GM12878 (cell line): ENCODE measurements at regions not wholly inside any gene's neighbourhood (a gene's known extent, or its start where the extent isn't known, plus 50 kb on each side); places are given as distances from the start of the nearest gene placed in this dataset.

Source experiments
- ATAC-seq: fragments of 200-7000 bp; cut with Tn5 transposase; 3 replicates; pipeline ENCODE4 v1.9.1; 2020; ENCODE audit warnings: mild to moderate bottlenecking, moderate library complexity
- BruUV-seq: library from RNA; stranded (reverse); fragments of 400-500 nt; replicated peaks from 2 replicates; lab custom pipeline; 2021; lab: Mats Ljungman, UMichigan
- CTCF ChIA-PET: fragments of 300-600 bp; sonication (Branson Sonifier 250); formaldehyde crosslinking; extraction: SDS; loops from one replicate; lab custom pipeline; 2021; ENCODE audit warnings: inconsistent platforms; lab: Yijun Ruan, JAX
- POLR2A ChIA-PET: fragments of 350-600 bp; formaldehyde crosslinking; extraction: SDS; loops from one replicate; lab custom pipeline; 2021; ENCODE audit warnings: inconsistent platforms; lab: Charles Lee
- RAD21 ChIA-PET: fragments of 300-600 bp; sonication (Branson Sonifier 250); formaldehyde crosslinking; loops from one replicate; lab custom pipeline; 2023; ENCODE audit warnings: antibody characterized with exemption; ENCODE audit not compliant: unreplicated experiment; lab: Charles Lee
- SMC1A ChIA-PET: fragments of 300-600 bp; sonication (Branson Sonifier 250); formaldehyde crosslinking; loops from one replicate; lab custom pipeline; 2023; ENCODE audit not compliant: unreplicated experiment, uncharacterized antibody; lab: Charles Lee
- DNase-seq: peaks from one replicate; pipeline ENCODE4 v3.0.0-alpha.2; 2011; ENCODE audit warnings: low read depth, low spot score
- FAIRE-seq: peaks from 3 replicates; lab custom pipeline; 2011; peaks lifted over from hg19 to GRCh38; lab: Jason Lieb, UNC
- H2AFZ ChIP-seq: 2 replicates; pipeline ENCODE4 v1.6.0; 2011; ENCODE audit warnings: low read depth, low read length, control low read depth; ENCODE audit not compliant: control insufficient read depth
- H3K27ac ChIP-seq: 2 replicates; pipeline ENCODE4 v1.5.1; 2011; ENCODE audit warnings: control low read depth; ENCODE audit not compliant: control insufficient read depth, insufficient read depth
- H3K27me3 ChIP-seq, 2 experiments: replicated peaks in 1 of 2; 2 replicates each; pipeline versions ENCODE4 v1.6.0 to v1.6.1; 2011; ENCODE audit warnings: low read length in 1 of 2; ENCODE audit not compliant: control insufficient read depth in 2 of 2, insufficient read depth in 2 of 2
- H3K36me3 ChIP-seq, 2 experiments: 2 replicates each; pipeline ENCODE4 v1.5.1; 2011; ENCODE audit warnings: low read length in 1 of 2; ENCODE audit not compliant: control insufficient read depth in 2 of 2, insufficient read depth in 2 of 2
- H3K4me1 ChIP-seq: 2 replicates; pipeline ENCODE4 v1.6.1; 2011; ENCODE audit warnings: mild to moderate bottlenecking, low read length, moderate library complexity, mixed read lengths; ENCODE audit not compliant: control insufficient read depth, insufficient read depth
- H3K4me2 ChIP-seq: 2 replicates; pipeline ENCODE4 v1.6.0; 2011; ENCODE audit warnings: control low read depth; ENCODE audit not compliant: control insufficient read depth, insufficient read depth
- H3K4me3 ChIP-seq: fragments of 200-600 bp; sonication (generic); 2 replicates; pipeline ENCODE4 v1.5.1; 2016
- H3K79me2 ChIP-seq: 2 replicates; pipeline ENCODE4 v1.6.0; 2011; ENCODE audit warnings: low read length; ENCODE audit not compliant: control insufficient read depth, insufficient read depth
- H3K9ac ChIP-seq: 2 replicates; pipeline ENCODE4 v1.8.0; 2011; ENCODE audit warnings: low read length, control low read depth, mixed read lengths; ENCODE audit not compliant: control insufficient read depth, insufficient read depth
- H3K9me3 ChIP-seq: replicated peaks from 3 replicates; pipeline ENCODE4 v1.5.1; 2011; ENCODE audit warnings: mild to moderate bottlenecking, low read length; ENCODE audit not compliant: control insufficient read depth, insufficient read depth
- H4K20me1 ChIP-seq: 2 replicates; pipeline ENCODE4 v1.6.0; 2011; ENCODE audit not compliant: control insufficient read depth, insufficient read depth
- BHLHE40 ChIP-seq, 2 experiments: fragments of 450-650 bp in 1 of 2; IDR thresholded peaks; 2 replicates each; pipeline ENCODE4 v1.6.1; 2011 to 2017; ENCODE audit warnings: low read depth in 2 of 2, borderline replicate concordance in 1 of 2, improper control_type of control experiment in 1 of 2, low read length in 1 of 2, mild to moderate bottlenecking in 1 of 2
- CBX5 ChIP-seq: sonication (generic); IDR thresholded peaks from 2 replicates; pipeline ENCODE4 v1.6.1; 2016; ENCODE audit warnings: low read depth, moderate library complexity, mild to moderate bottlenecking, inconsistent platforms
- EED ChIP-seq: sonication (generic); IDR thresholded peaks from 2 replicates; pipeline ENCODE4 v1.6.1; 2016; ENCODE audit warnings: antibody characterized with exemption, low read depth
- FOXK2 ChIP-seq: fragments of 450-650 bp; IDR thresholded peaks from 2 replicates; pipeline ENCODE4 v1.6.1; 2017; ENCODE audit warnings: mild to moderate bottlenecking, moderate library complexity
- JUNB ChIP-seq: IDR thresholded peaks from 2 replicates; pipeline ENCODE4 v1.6.1; 2016; ENCODE audit warnings: antibody characterized with exemption, mild to moderate bottlenecking
- KAT2A ChIP-seq: conservative IDR thresholded peaks from 2 replicates; pipeline ENCODE4 v1.6.1; 2011; ENCODE audit warnings: low read depth, low read length; ENCODE audit not compliant: control insufficient read depth
- NBN ChIP-seq: fragments of 450-650 bp; IDR thresholded peaks from 2 replicates; pipeline ENCODE4 v1.6.1; 2016
- NFXL1 ChIP-seq: fragments of 450-650 bp; IDR thresholded peaks from 2 replicates; pipeline ENCODE4 v1.6.1; 2017; ENCODE audit warnings: antibody characterized with exemption, mild to moderate bottlenecking, borderline replicate concordance
- PAX5 ChIP-seq: IDR thresholded peaks from 2 replicates; pipeline ENCODE4 v1.6.1; 2011; ENCODE audit warnings: low read depth, low read length, borderline replicate concordance
- POU2F2 ChIP-seq: IDR thresholded peaks from 3 replicates; pipeline ENCODE4 v1.6.1; 2011; ENCODE audit warnings: low read depth, mild to moderate bottlenecking, low read length, borderline replicate concordance
- RAD21 ChIP-seq: IDR thresholded peaks from 2 replicates; pipeline ENCODE4 v1.6.1; 2011; ENCODE audit warnings: mild to moderate bottlenecking, low read depth, low read length, moderate library complexity; ENCODE audit not compliant: insufficient read depth
- REST ChIP-seq: IDR thresholded peaks from 2 replicates; pipeline ENCODE4 v1.6.1; 2012; ENCODE audit warnings: mild to moderate bottlenecking, low read depth, low read length
- SKIL ChIP-seq: fragments of 450-650 bp; IDR thresholded peaks from 2 replicates; pipeline ENCODE4 v1.6.1; 2017; ENCODE audit warnings: mild to moderate bottlenecking, low read depth, inconsistent platforms; ENCODE audit not compliant: poor library complexity, severe bottlenecking
- TAF1 ChIP-seq: IDR thresholded peaks from 2 replicates; pipeline ENCODE4 v1.6.1; 2011; ENCODE audit warnings: mild to moderate bottlenecking, low read depth, low read length, borderline replicate concordance
- WRNIP1 ChIP-seq: IDR thresholded peaks from 2 replicates; pipeline ENCODE4 v1.6.1; 2011; ENCODE audit warnings: low read depth, low read length, improper control_type of control experiment, borderline replicate concordance
- ZBTB11 ChIP-seq: fragments of 450-650 bp; formaldehyde crosslinking; IDR thresholded peaks from 2 replicates; pipeline ENCODE4 v1.5.0; 2022; ENCODE audit warnings: mild to moderate bottlenecking, missing genetic modification characterization
- ZNF384 ChIP-seq: IDR thresholded peaks from 2 replicates; pipeline ENCODE4 v1.6.1; 2012; ENCODE audit warnings: low read depth, mild to moderate bottlenecking, low read length, improper control_type of control experiment, borderline replicate concordance
- ZNF622 ChIP-seq: fragments of 450-650 bp; IDR thresholded peaks from 2 replicates; pipeline ENCODE4 v1.6.1; 2017; ENCODE audit warnings: mild to moderate bottlenecking, inconsistent platforms
- WGBS: methylation state at CpG from one replicate; pipeline ENCODE4 v1.1.6; 2016; ENCODE audit warnings: low lambda C conversion rate; ENCODE audit not compliant: insufficient replicate concordance, insufficient coverage; ENCODE audit errors: missing lambda C conversion rate; 5-methylcytosine and 5-hydroxymethylcytosine counted together
- in situ Hi-C: fragments of 300-500 bp; cut with MboI; formaldehyde crosslinking; loops from 9 replicates; pipeline ENCODE4 v1.14.3; 2018; ENCODE audit warnings: mixed read lengths
- intact Hi-C: fragments of 100-400 bp; cut with micrococcal nuclease; formaldehyde crosslinking; loops from one replicate; pipeline ENCODE4 v1.14.2; 2022; ENCODE audit not compliant: unreplicated experiment

- in situ Hi-C loops, result no loop called here
- CTCF ChIA-PET, result interaction anchor here (1.1 kb wide), 1 partner anchor 53 kb away, joined by 3 read pairs; no protein-coding TSS in a partner anchor
- BruUV-seq, result no TSS peak
- Histone ChIP-seq H3K9ac (no peak overlapping the region), H3K27me3 (no peaks in the 10 kb centered on the region; a peak in 1 of 4 replicates), H3K27ac (no peak overlapping the region), H3K4me3 (no peak overlapping the region), H3K36me3 (no peaks in the 10 kb centered on the region), H3K79me2 (no peaks in the 10 kb centered on the region), H4K20me1 (no peaks in the 10 kb centered on the region), H3K4me1 (no peaks in the 10 kb centered on the region), H2AFZ (no peak overlapping the region), H3K4me2 (no peak overlapping the region), H3K9me3 (no peaks in the 10 kb centered on the region)
- intact Hi-C loops, result no loop called here
- DNase-seq (no peak), FAIRE-seq (no peak), ATAC-seq (no peak)
- RAD21 ChIA-PET, result no interaction called here
- SMC1A ChIA-PET, result no interaction called here
- WGBS, result 72% methylated on average over 10 of the region's 10 CpGs
- POLR2A ChIA-PET, result no interaction called here
- TF ChIP-seq PAX5 (no peak), EED (no peak), ZBTB11 (CRISPR knock-in tag) (no peak), NBN (no peak), POU2F2 (no peak), SKIL (no peak), BHLHE40 (IDR thresholded peaks at IDR 0.05; ENCODE audit: borderline replicate concordance in 1 of 2, low read depth in 2 of 2, low read length in 1 of 2) (no peak), CBX5 (no peak), TAF1 (no peak), WRNIP1 (no peak), RAD21 (no peak), NFXL1 (no peak), FOXK2 (no peak), JUNB (no peak), KAT2A (no peak), ZNF384 (no peak), ZNF622 (no peak), REST (no peak)
Observed at GRCh38 chr20:24730750-24731149, 218.3 kb upstream of the CST7 start.
